Neural progenitor cell (in vitro differentiated cells): ENCODE measurements at regions not wholly inside any gene's neighbourhood (a gene's known extent, or its start where the extent isn't known, plus 50 kb on each side); places are given as distances from the start of the nearest gene placed in this dataset.

Experiments used
- CTCF ChIP-seq: fragments of 200-600 bp; sonication (generic); IDR thresholded peaks from 2 replicates; pipeline ENCODE4 v1.5.1; 2017; ENCODE audit warnings: antibody characterized with exemption, mild to moderate bottlenecking
- EZH2 ChIP-seq: fragments of 200-600 bp; sonication (generic); IDR thresholded peaks from 2 replicates; pipeline ENCODE4 v1.6.1; 2017; ENCODE audit warnings: antibody characterized with exemption, mild to moderate bottlenecking, moderate library complexity
- EZH2phosphoT487 ChIP-seq: fragments of 200-600 bp; sonication (generic); IDR thresholded peaks from 2 replicates; pipeline ENCODE4 v1.6.1; 2017; ENCODE audit warnings: antibody characterized with exemption

GRCh38 chr3:22288756-22289155 lies 537.7 kb upstream of the ZNF385D start:
- TF ChIP-seq CTCF (no peak), EZH2 (no peak), EZH2phosphoT487 (no peak)
